ENCODE measurements at regions not wholly inside any gene's neighbourhood (a gene's known extent, or its start where the extent isn't known, plus 50 kb on each side); places are given as distances from the start of the nearest gene placed in this dataset.

- WGBS, 2 donors (ENCODE audit: low coverage in 1 of 2), result 52 to 72% methylated on average over 2 of the region's 2 CpGs
- no peaks in the 10 kb centered on the region for H3K36me3 ChIP-seq
- no peak overlapping the region for H3K27ac ChIP-seq
- no peaks in the 10 kb centered on the region for H3K4me1 ChIP-seq
- H3K4me3 ChIP-seq, result no peak overlapping the region
- H3K27me3 ChIP-seq, result no peaks in the 10 kb centered on the region
- TF ChIP-seq POLR2AphosphoS5 (IDR thresholded peaks at IDR 0.05), result no peak
- TF ChIP-seq CTCF (IDR thresholded peaks at IDR 0.05), result no peak
- no peak for TF ChIP-seq EP300 (IDR thresholded peaks at IDR 0.05; ENCODE audit: low read depth)
- TF ChIP-seq POLR2A (IDR thresholded peaks at IDR 0.05), result no peak
- in situ Hi-C loops (cut with MboI; ENCODE audit: low pct_ligation_motif_present in 1 of 4, low pct_unique_long_range_greater_than_20kb in 1 of 4, low sequenced_read_pairs in 3 of 4) (no loop called here), intact Hi-C loops (cut with DNase I; ENCODE audit: low total_unique reads) (no loop called here)
- no peak for DNase-seq
- no peaks in the 10 kb centered on the region for H3K9me3 ChIP-seq
These were observed 1031.6 kb upstream of the WWC1 start for GRCh38 chr5:167259806-167260205.

- no peaks in the 10 kb centered on the region for H3K4me1 ChIP-seq
- H3K4me3 ChIP-seq, result no peak overlapping the region
- no peak overlapping the region for H3K27ac ChIP-seq
- intact Hi-C loops (cut with DNase I; ENCODE audit: low total_unique reads) (no loop called here), in situ Hi-C loops (cut with MboI; ENCODE audit: low pct_ligation_motif_present in 1 of 4, low pct_unique_long_range_greater_than_20kb in 1 of 4, low sequenced_read_pairs in 3 of 4) (no loop called here)
- TF ChIP-seq EP300 (IDR thresholded peaks at IDR 0.05; ENCODE audit: low read depth) (no peak), CTCF (IDR thresholded peaks at IDR 0.05) (peak in 2 of 5 experiments; percentile 12 to 17)
- 50 to 60% methylated on average over 2 to 3 of the region's 3 CpGs for WGBS, 2 donors (ENCODE audit: low coverage in 1 of 2)
- no peak for DNase-seq
- no peaks in the 10 kb centered on the region for H3K27me3 ChIP-seq
- no peaks in the 10 kb centered on the region for H3K36me3 ChIP-seq
- H3K9me3 ChIP-seq, result no peaks in the 10 kb centered on the region
These were observed 1029.9 kb upstream of the WWC1 start for GRCh38 chr5:167261309-167262100.

DNA sequence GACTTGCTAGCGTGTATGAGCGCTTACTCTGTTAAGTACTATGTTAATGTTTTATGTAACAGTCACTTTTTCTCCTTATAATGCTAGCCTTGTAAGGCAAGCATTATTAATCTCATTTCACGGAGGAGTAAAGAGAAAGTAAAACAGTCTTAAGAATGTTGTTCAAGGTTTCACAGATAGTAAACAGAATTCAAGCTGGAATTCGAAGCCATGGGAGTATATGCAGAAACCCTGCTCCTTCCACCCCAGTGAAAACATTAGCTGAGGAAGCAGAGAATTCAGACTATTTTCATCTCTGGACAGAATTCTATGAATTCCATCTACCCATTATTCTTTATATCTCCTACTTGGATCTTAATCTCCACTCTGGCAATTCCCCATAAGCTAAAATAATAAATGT, 1028.3 kb upstream of the WWC1 start:
- no peak for DNase-seq
- no peaks in the 10 kb centered on the region for H3K27me3 ChIP-seq
- in situ Hi-C loops (cut with MboI; ENCODE audit: low pct_ligation_motif_present in 1 of 4, low pct_unique_long_range_greater_than_20kb in 1 of 4, low sequenced_read_pairs in 3 of 4) (no loop called here), intact Hi-C loops (cut with DNase I; ENCODE audit: low total_unique reads) (no loop called here)
- no peaks in the 10 kb centered on the region for H3K4me1 ChIP-seq
- H3K4me3 ChIP-seq, result no peak overlapping the region
- no peak overlapping the region for H3K27ac ChIP-seq
- 67 to 71% methylated on average over 4 of the region's 4 CpGs for WGBS, 2 donors (ENCODE audit: low coverage in 1 of 2)
- no peaks in the 10 kb centered on the region for H3K36me3 ChIP-seq
- H3K9me3 ChIP-seq, result no peaks in the 10 kb centered on the region
- TF ChIP-seq POLR2AphosphoS5 (IDR thresholded peaks at IDR 0.05), result no peak
- TF ChIP-seq POLR2A (IDR thresholded peaks at IDR 0.05), result no peak
- no peak for TF ChIP-seq EP300 (IDR thresholded peaks at IDR 0.05; ENCODE audit: low read depth)
- TF ChIP-seq CTCF (IDR thresholded peaks at IDR 0.05), result no peak

DNA sequence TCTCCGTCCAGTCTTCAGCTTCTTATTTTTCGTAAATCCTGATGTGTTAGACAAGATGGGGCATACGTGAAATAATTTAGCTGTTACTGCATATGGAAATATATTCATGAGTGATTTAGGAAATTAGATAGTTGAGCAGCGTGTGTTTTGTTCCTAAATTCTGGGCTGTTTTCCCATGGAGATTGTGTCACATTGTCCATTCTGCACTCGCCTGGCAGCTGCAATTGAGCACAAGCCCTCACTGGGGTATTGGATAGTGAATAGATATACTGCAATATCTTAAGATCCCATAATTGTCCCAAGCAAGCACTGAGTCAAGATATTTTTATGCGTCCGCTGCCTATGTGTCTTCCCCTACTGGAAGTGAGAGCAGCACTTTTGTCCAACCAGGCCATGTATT, 1027.1 kb upstream of the WWC1 start:
- DNase-seq, result no peak
- no peak overlapping the region for H3K4me3 ChIP-seq
- no peaks in the 10 kb centered on the region for H3K27me3 ChIP-seq
- H3K4me1 ChIP-seq, result no peaks in the 10 kb centered on the region
- no peak overlapping the region for H3K27ac ChIP-seq
- no peaks in the 10 kb centered on the region for H3K9me3 ChIP-seq
- WGBS, 2 donors (ENCODE audit: low coverage in 1 of 2), result 85 to 86% methylated on average over 6 to 7 of the region's 7 CpGs
- H3K36me3 ChIP-seq, result no peaks in the 10 kb centered on the region
- in situ Hi-C loops (cut with MboI; ENCODE audit: low pct_ligation_motif_present in 1 of 4, low pct_unique_long_range_greater_than_20kb in 1 of 4, low sequenced_read_pairs in 3 of 4), result no loop called here
- no peak for TF ChIP-seq POLR2A (IDR thresholded peaks at IDR 0.05)
- no peak for TF ChIP-seq CTCF (IDR thresholded peaks at IDR 0.05)
- TF ChIP-seq POLR2AphosphoS5 (IDR thresholded peaks at IDR 0.05), result no peak
- TF ChIP-seq EP300 (IDR thresholded peaks at IDR 0.05; ENCODE audit: low read depth), result no peak
- intact Hi-C loops (cut with DNase I; ENCODE audit: low total_unique reads), result no loop called here

Measured in transverse colon (tissue), 4 donors.